GM21423 (cell line): ENCODE measurements at regions not wholly inside any gene's neighbourhood (a gene's known extent, or its start where the extent isn't known, plus 50 kb on each side); places are given as distances from the start of the nearest gene placed in this dataset.

ENCODE experiments used
- ATAC-seq: cut with Tn5 transposase; IDR thresholded peaks from one replicate; pipeline ENCODE4 v1.9.1; 2021; ENCODE audit warnings: mild to moderate bottlenecking, moderate library complexity; ENCODE audit not compliant: unreplicated experiment

- no peak for ATAC-seq
These were observed 112.8 kb downstream of the DSC3 start for GRCh38 chr18:30929718-30930117.

DNA sequence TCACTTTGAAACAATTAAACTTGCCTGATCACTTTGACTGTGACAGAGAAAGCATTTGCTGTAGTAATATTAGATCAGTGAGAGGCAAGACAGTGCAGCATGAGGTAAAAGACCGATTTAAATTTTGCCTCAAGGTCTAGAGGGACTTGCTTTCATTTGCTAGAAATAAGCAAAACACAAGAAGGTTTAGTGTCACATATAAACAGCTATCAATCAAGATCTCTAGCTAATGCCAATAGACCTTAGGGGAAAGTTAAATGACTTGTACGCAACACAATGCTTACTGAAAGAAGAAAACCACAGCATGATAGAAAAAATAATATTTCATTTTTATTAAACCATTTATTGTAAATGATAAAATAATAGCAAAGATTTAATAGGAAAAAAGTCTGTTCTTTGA lies 113.5 kb downstream of the DSC3 start:
- no peak for ATAC-seq

DNA sequence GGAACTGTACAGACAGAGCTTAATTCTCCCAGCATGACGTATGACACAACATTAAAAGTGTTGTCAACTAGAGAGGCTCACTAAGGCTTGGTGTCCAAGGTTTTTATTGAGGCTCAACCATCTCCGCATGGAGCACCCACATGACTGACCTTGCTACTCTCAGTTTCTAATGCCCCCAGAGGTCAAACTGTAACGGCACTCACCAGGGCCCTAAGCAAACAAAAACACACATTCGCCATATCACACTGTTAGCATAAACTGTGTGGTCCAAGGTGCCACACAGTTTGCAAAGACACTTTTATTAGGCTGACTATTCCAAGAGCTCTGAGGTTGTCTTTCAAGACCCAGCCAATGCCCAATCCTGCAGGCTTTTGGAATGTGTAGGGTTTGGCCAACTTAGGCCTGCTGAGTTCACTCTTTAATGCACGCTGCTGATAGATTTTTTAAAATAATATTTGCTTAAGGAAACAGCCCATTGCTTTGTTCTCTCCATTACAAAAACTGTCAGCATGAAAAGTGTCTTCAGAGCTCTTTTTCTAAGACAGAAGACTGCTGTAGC lies 114.9 kb downstream of the DSC3 start:
- ATAC-seq = no peak

DNA sequence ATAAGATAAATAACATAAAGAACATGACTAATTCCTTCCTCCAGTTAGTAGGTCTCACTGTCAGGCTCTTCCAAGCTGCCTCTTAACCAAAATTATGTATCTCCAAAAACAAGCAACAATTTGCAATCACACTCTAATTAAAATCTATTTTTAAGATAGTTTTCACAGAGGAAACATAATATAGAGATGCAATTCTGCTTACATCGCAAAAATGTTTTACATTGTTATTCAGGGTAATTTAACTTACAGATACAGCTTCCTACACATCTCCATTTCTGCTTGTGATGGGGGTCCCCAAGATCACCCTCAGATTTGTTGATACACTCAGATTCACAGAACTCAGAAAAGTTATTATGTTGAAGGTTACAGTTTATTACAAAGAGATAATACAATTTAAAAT lies 115.5 kb downstream of the DSC3 start:
- ATAC-seq = no peak

DNA sequence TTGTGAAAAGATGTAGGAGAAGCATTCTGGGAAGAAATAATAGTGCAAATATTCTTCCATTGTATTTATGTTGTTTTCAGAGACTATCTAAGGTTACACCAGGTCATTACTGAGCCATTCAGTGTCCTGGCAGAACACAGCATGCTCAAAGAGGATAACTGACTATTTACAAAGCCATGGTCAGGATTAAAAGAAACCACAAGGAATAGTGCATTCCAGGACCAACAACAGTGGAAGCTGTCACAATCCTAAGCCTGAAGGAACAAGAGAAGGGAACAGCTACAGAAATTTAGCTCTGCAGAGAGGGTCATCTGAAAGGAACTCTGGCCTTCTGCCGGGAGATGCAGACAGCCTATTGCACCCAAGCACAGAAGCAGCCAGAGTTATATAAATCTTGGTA lies 116.7 kb downstream of the DSC3 start:
- ATAC-seq = no peak

DNA sequence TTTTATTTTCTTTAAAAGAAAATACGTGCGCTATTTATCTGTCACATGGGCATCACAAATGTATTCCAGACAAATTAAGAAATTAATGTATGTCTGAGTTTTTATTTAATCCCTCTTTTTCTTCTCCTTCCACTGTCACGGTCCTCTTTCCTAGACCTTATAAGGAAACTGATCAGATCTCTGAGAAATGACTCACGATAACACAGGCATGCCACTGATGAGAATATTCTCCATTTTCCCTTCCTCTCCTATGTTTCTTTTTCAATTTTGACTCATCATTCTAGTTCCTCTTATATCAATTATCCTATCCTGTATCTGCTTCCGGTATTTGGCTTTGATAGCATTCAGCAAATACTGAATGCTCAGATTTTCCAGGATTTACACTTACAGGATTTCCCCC lies 121.8 kb downstream of the DSC3 start:
- ATAC-seq = no peak

DNA sequence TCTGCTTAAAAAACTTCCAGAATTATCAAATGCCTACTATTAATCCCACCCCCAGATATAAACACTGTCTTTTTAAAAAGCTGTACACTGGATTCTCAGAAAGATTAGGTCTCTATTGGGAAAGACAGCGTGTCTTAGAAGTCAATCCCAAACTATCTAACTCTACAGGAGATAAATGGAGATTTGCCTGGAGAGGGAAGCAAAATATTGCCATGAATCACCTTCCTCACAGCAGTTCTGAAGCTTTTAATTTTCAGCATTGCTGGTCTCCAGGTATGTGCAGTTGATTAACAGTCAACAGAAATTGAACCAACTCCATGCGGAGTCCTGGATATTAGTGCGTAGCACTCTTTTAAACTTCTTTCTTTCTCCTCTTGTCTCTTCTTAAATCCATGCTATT lies 122.2 kb downstream of the DSC3 start:
- ATAC-seq = no peak

DNA sequence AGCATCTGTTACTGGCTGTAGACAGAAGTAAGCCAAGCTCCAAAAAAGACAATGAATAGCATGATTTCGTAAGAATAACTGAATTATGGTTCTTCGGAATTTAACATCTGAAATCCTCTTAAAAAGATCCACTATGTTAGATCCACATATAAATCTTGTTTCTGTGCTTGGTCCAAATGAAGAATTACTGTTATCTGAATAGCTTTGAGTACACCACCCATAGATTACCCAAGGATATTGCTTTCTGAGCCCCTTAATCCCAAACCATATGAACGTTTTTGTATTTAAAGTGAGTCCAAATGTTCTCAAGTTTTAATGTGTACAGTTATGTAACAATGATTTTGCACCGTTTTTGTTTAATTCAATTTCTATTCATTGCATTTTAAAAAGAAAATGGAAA lies 124.9 kb downstream of the DSC3 start:
- ATAC-seq = no peak

- no peak for ATAC-seq
These were observed 127.1 kb downstream of the DSC3 start for GRCh38 chr18:30915336-30915988.

DNA sequence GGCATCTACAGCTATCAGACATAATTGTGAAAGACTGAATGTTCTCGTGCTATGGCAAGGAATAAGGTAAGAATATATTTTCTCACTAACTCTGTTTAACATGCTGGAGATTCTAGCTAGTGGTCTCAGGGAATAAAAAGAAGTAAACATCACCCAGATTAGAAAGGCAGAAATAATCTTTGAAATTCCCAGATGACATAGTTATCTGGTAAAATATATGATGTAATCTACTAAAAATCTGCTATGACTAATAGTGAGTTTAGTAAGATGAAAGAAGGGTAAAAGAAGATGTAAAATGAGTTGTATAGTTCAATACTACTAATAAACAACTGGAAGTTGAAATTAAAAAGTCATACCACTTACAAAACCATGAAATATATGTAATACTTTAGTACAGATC lies 134.2 kb downstream of the DSC3 start:
- ATAC-seq = no peak

- no peak for ATAC-seq
These were observed 139.0 kb downstream of the DSC3 start for GRCh38 chr18:30903566-30903965.

- ATAC-seq = no peak
These were observed 152.8 kb downstream of the DSC3 start for GRCh38 chr18:30889519-30890301.

DNA sequence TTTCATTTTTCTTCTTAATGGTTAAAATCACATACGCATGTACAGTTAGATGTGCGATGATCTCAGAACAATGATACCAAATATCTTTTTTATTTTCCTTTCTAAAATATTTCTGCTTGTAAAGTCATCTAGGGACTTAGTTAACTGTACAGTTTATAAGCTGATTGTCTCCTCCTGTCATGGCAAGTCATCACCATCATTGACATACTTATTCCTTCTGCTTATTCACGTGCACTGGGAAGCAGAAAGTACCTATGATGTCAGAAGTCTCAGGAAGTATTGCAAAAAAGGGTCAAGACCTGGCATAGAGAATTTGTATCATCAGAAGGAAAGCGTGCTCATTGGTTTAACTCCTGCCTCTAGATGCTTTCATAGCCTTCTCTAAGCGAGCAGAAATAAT lies 154.2 kb downstream of the DSC3 start:
- no peak for ATAC-seq

- ATAC-seq = no peak
These were observed 155.5 kb downstream of the DSC3 start for GRCh38 chr18:30886998-30887397.

DNA sequence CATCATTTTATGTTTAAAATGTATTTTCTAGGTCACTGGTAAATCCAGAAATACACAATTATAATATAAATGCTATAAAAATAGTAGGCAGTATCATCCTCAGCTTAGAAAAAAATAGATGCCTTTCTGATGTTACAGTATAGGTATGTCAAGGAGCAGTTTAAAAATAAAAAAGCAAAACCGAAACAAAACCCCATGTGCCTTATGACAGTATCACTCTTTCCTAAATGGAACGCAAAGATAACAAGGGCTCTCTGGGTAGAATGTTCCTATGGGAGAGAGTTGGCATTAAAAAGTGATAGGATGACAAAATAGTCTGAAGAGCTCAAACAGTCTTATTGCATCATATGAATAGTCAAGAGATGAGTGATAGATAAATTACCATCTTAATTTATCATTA lies 172.1 kb downstream of the DSC3 start:
- ATAC-seq = no peak

GRCh38 chr18:30862900-30863299 lies 179.6 kb downstream of the DSC3 start:
- ATAC-seq = no peak

GRCh38 chr18:30860741-30861140 lies 181.8 kb downstream of the DSC3 start:
- ATAC-seq = no peak

- no peak for ATAC-seq
These were observed 183.5 kb downstream of the DSC3 start for GRCh38 chr18:30859036-30859435.

DNA sequence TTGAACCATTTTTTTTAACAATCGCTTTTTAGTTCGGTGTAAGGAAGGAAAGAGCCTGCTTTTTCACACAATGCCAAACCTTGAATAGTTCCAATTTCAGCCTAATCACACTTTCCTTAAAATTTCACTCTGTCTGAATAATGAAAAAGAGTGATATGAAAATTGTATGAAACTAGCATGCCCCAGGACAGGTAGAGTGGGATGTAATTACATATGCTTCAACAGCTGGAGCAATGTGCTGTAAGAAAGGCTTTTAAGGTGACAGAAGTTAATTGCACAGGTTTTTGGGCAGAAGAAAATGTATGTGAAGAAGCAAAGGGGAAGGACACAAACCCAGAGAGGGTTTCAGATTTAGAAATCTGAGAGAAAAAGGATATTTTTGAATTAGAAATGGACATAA lies 184.0 kb downstream of the DSC3 start:
- no peak for ATAC-seq

GRCh38 chr18:30855762-30856161 lies 186.8 kb downstream of the DSC3 start:
- ATAC-seq = no peak

- ATAC-seq = no peak
These were observed 189.6 kb downstream of the DSC3 start for GRCh38 chr18:30852980-30853379.

- ATAC-seq = no peak
These were observed 190.0 kb downstream of the DSC3 start for GRCh38 chr18:30852541-30852940.
